Adipocyte (in vitro differentiated cells): ENCODE measurements at regions not wholly inside any gene's neighbourhood (a gene's known extent, or its start where the extent isn't known, plus 50 kb on each side); places are given as distances from the start of the nearest gene placed in this dataset.
"Not testable (repeated sequence)": the region's sequence is repeated elsewhere in the genome, so short reads cannot be mapped to it uniquely, and the experiment has no call there.

Experiments used
- DNase-seq: peaks from one replicate; pipeline ENCODE4 v3.0.0-alpha.2; 2015; ENCODE audit warnings: low read depth
- H3K27me3 ChIP-seq: replicated peaks from 2 replicates; pipeline ENCODE4 v1.7.0; 2013; ENCODE audit warnings: mild to moderate bottlenecking, low read length, moderate library complexity; ENCODE audit not compliant: control insufficient read depth, insufficient read depth
- H3K36me3 ChIP-seq: 2 replicates; pipeline ENCODE4 v1.7.0; 2013; ENCODE audit warnings: low read length, mild to moderate bottlenecking, moderate library complexity; ENCODE audit not compliant: control insufficient read depth, insufficient read depth, severe bottlenecking
- H3K4me1 ChIP-seq: 2 replicates; pipeline ENCODE4 v1.7.0; 2013; ENCODE audit warnings: mild to moderate bottlenecking, low read length, moderate library complexity; ENCODE audit not compliant: control insufficient read depth, insufficient read depth
- H3K4me3 ChIP-seq: 2 replicates; pipeline ENCODE4 v1.7.0; 2013; ENCODE audit warnings: mild to moderate bottlenecking, low read length, moderate library complexity
- H3K9ac ChIP-seq: 2 replicates; pipeline ENCODE4 v1.7.0; 2013; ENCODE audit warnings: mild to moderate bottlenecking, low read length, moderate library complexity
- H3K9me3 ChIP-seq: 2 replicates; pipeline ENCODE4 v1.7.0; 2013; ENCODE audit warnings: mild to moderate bottlenecking, low read length, moderate library complexity; ENCODE audit not compliant: control insufficient read depth

DNA sequence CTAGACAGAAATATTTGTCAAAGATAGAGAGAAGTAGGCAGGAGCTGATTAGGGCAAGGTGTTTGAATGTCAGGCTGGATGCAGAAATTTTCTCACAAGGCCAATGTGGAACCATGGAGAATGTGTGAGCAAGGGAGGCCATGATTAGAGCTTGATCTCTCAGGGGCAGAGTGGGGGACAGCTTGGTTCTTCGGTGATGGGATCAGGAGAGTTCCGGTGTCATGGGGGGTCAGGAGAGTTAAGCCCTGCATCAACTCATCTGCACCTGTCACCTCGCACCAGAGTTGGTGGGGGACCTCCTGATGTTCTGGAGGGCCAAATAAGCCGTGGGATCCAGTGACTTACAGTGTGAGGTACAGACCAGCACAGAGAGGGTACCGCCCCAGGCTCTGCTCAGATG, 175.1 kb upstream of the TPTE start:
- H3K9ac ChIP-seq, H3K36me3 ChIP-seq, H3K4me1 ChIP-seq, H3K27me3 ChIP-seq, H3K4me3 ChIP-seq, DNase-seq, H3K9me3 ChIP-seq: not testable (repeated sequence)

- not testable (repeated sequence) for H3K4me1 ChIP-seq, H3K27me3 ChIP-seq, H3K9me3 ChIP-seq, H3K36me3 ChIP-seq, H3K9ac ChIP-seq, DNase-seq, H3K4me3 ChIP-seq
Measured at GRCh38 chr21:10346933-10347615, 174.3 kb upstream of the TPTE start.

DNA sequence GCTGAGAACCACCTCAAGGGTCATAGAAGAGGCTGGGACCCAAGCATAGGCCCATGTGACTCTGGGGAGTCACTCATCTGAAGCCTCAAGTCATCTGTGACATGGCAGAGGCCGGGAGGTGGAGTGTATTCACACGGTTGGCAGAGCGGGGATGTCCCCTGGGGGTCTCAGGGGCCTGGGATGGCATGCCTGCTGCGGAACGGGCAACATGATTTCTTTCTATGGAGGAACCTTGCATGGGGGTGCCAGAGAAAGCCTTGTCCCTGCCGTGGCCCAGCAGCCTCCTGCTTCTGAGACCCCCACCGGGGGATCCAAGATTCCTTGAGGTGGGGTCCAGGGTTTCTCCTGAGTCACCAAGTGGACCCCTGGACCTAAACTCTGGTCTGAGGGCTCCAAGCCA, 173.7 kb upstream of the TPTE start:
- H3K36me3 ChIP-seq, H3K9me3 ChIP-seq, DNase-seq, H3K27me3 ChIP-seq, H3K9ac ChIP-seq, H3K4me3 ChIP-seq, H3K4me1 ChIP-seq: not testable (repeated sequence)

GRCh38 chr21:10348150-10348549, 173.2 kb upstream of the TPTE start:
- not testable (repeated sequence) for DNase-seq, H3K9ac ChIP-seq, H3K36me3 ChIP-seq, H3K9me3 ChIP-seq, H3K4me1 ChIP-seq, H3K27me3 ChIP-seq, H3K4me3 ChIP-seq

DNA sequence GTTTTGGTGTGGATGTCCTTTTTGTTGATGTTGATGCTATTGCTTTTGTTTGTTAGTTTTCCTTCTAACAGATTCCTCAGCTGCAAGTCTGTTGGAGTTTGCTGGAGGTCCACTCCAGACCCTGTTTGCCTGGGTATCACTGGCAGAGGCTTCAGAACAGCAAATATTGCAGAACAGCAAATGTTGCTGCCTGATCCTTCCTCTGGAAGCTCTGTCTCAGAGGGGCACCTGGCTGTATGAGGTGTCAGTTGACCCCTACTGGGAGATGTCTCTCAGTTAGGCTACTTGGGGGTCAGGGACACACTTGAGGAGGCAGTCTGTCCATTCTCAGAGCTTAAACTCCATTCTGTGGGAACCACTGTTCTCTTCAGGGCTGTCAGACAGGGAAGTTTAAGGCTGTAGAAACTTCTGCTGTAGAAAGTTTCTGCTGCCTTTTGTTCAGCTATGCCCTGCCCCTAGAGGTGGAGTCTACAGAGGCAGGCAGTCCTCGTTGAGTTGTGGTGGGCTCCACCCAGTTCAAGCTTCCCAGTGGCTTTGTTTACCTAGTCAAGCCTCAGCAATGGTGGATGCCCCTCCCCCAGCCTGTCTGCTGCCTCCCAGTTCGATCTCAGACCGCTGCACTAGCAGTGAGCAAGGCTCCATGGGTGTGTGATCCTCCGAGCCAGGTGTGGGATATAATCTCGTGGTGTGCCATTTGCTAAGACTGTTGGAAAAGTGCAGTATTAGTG, 166.4 kb upstream of the TPTE start:
- not testable (repeated sequence) for H3K4me1 ChIP-seq, DNase-seq, H3K9ac ChIP-seq, H3K27me3 ChIP-seq, H3K4me3 ChIP-seq, H3K36me3 ChIP-seq
- peaks cover 12% of the 10 kb centered on the region for H3K9me3 ChIP-seq

DNA sequence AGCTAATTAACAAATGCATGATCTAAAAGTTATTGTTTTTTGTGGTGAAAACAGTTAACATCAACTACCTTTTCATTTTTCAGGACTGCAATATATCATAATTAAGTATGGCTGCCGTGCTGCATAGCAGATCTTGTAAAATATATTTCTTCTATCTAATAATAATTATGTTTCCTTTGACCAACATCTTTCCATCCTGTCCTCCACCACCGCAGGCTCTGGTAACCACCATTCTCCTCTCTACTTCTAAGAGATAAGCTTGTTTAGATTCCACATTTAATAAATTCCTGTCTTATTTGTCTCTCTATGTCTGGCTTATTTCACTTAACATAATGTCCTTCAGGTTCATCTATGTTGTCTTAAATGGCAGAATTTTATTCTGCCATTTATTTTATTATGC, 162.3 kb upstream of the TPTE start:
- not testable (repeated sequence) for DNase-seq, H3K27me3 ChIP-seq, H3K36me3 ChIP-seq, H3K4me3 ChIP-seq, H3K9ac ChIP-seq, H3K4me1 ChIP-seq
- peaks cover 12% of the 10 kb centered on the region for H3K9me3 ChIP-seq

DNA sequence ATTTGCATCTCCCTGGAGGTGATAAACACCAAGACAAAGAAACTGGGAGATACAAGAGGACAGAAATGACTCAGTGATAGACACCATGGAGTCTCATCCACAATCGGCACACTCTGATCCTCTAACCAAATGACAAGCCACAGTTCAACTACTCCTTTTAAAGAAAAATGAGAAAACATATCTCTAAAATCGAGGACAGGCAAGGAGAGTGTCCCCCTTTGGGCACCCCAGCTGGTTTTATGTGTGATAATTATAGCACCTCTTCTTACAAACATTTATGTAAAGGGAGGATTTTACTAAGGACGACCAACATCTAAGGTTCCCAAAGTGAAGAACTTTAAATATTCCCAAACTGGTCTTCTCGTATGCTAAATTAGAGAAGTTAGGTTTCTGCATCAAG, 161.5 kb upstream of the TPTE start:
- not testable (repeated sequence) for H3K36me3 ChIP-seq, H3K9me3 ChIP-seq, H3K4me3 ChIP-seq, H3K9ac ChIP-seq, H3K4me1 ChIP-seq, DNase-seq, H3K27me3 ChIP-seq

DNA sequence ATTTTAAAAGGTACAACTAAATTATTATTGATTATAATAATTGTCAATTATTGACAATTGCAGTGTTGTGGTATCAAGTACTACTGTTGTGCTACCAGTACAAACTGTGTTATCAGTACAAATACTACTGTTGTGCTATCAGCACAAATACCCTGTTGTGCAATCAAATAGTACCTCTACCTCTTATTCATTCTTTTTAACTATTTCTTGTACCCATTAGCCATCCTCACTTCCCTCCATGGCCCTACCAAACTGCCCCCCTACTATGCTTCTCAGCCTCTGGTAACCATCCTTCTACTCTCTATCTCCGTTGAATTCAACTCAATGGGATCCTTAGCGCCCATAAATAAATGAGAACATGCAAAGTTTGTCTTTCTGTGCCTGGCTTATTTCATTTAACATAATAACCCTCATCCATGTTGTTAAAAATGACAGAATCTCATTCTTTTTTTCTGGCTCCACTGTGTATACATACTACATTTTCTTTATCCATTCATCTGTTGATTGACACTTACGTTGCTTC, 160.1 kb upstream of the TPTE start:
- H3K9ac ChIP-seq, H3K36me3 ChIP-seq, H3K4me3 ChIP-seq, H3K27me3 ChIP-seq, H3K9me3 ChIP-seq, H3K4me1 ChIP-seq, DNase-seq: not testable (repeated sequence)

DNA sequence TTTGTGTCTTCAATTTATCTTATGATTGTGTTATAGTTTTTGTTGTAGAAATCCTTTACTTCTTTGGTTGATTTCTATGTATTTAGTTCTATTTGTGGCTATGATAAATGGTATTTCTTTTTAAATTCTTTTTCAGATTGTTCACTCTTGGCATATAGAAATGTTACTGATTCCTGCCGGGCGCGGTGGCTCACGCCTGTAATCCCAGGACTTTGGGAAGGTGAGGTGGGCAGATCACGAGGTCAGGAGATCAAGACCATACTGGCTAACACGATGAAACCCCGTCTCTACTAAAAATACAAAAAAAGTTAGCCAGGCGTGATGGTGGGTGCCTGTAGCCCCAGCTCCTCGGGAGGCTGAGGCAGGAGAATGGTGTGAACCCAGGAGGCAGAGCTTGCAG, 158.6 kb upstream of the TPTE start:
- H3K9me3 ChIP-seq, H3K9ac ChIP-seq, DNase-seq, H3K27me3 ChIP-seq, H3K4me3 ChIP-seq, H3K4me1 ChIP-seq, H3K36me3 ChIP-seq: not testable (repeated sequence)

- not testable (repeated sequence) for DNase-seq, H3K9me3 ChIP-seq, H3K27me3 ChIP-seq, H3K4me1 ChIP-seq, H3K4me3 ChIP-seq, H3K36me3 ChIP-seq, H3K9ac ChIP-seq
Measured at GRCh38 chr21:10363321-10363720, 158.1 kb upstream of the TPTE start.

DNA sequence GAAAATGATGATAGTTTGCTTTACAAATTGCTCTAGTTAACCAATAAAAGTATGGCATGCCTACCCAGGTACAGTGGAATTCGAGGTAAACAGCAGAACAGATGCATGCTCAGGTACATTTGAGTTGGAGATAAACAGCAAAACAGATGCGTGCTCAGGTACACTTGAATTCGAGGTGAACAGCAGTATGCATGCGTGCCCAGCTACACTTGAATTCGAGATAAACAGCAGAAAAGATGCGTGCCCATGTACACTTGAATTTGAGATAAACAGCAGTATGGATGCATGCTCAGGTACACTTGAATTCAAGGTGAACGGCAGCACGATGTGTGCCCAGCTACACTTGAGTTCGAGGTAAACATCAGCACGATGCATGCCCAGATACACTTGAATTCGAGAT, 155.2 kb upstream of the TPTE start:
- H3K4me3 ChIP-seq, H3K4me1 ChIP-seq, DNase-seq, H3K36me3 ChIP-seq, H3K9me3 ChIP-seq, H3K9ac ChIP-seq, H3K27me3 ChIP-seq: not testable (repeated sequence)

- not testable (repeated sequence) for H3K4me3 ChIP-seq, H3K27me3 ChIP-seq, DNase-seq, H3K9ac ChIP-seq, H3K36me3 ChIP-seq, H3K9me3 ChIP-seq, H3K4me1 ChIP-seq
Measured at GRCh38 chr21:10367586-10367985, 153.8 kb upstream of the TPTE start.
